GM21447 (cell line): ENCODE measurements at regions not wholly inside any gene's neighbourhood (a gene's known extent, or its start where the extent isn't known, plus 50 kb on each side); places are given as distances from the start of the nearest gene placed in this dataset.
"Not testable (repeated sequence)": the region's sequence is repeated elsewhere in the genome, so short reads cannot be mapped to it uniquely, and the experiment has no call there.

Source experiments
- ATAC-seq: cut with Tn5 transposase; IDR thresholded peaks from one replicate; pipeline ENCODE4 v1.9.1; 2021; ENCODE audit not compliant: unreplicated experiment

DNA sequence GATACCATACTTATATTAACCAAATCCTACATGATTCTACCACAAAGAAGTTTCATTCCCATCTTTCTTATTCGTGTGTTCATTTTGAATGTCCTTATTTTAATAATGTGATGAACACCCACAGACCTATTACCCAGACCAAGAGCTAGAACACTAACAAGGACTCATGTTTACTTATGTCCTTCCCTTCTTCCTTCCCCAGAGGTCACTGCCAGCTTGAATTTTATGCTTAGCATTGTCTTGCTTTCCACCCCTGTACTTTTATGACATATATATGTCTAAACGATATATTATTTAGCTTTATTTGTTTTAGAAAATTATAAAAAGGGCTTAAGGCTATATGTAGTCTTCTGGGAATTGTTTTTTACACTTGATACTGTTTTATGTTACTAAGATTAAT is 238.6 kb downstream of the LRIG3 start:
- ATAC-seq: no peak

DNA sequence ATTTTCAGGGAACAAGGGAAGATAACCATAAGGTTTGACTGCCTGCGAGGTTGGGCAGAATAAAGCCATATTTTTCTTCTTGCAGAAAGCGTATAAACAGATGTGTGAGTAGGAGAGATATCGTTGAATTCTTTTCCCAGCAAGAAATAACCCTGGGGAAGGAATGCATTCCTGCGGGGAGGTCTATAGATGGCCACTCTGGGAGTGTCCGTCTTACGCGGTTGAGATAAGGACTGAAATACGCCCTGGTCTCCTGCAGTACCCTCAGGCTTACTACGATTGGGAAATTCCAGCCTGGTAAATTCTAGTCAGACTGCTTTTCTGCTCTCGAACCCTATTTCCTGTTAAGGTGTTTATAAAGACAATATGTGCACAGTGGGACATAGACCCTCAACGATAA is 225.0 kb downstream of the LRIG3 start:
- ATAC-seq: no peak

DNA sequence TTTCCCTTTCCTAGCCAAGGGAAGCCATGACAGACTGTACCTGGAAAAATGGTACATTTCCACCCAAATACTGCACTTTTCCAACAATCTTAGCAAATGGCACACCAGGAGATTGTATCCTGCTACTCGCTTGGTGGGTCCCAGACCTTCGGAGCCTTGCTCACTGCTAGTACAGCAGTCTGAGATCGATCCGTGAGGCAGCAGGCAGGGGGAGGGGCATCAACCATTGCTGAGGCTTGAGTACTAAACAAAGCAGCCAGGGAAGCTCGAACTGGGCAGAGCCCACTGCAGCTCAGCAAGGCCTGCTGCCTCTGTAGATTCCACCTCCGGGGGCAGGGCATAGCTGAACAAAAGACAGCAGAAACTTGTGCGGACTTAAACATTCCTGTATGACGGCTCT is 218.8 kb downstream of the LRIG3 start:
- ATAC-seq: no peak

DNA sequence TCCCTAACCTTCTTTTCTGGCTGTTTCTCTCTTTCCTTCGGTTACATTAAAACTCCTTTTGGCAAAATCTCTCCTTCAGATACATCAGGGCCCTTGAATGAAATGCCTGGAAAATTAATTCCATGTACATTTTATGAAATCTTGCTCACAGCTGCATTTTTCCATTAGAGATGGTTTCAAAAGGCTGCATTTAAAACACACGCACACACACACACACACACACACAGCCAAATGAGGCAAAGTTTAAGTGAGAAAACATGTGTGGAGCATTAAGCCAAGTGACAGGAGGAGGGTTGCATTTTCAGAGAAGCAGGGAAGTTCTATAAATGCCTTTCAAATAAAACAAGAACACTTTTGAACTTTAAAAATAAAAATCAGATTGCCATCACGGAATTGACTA is 216.4 kb downstream of the LRIG3 start:
- ATAC-seq: no peak

DNA sequence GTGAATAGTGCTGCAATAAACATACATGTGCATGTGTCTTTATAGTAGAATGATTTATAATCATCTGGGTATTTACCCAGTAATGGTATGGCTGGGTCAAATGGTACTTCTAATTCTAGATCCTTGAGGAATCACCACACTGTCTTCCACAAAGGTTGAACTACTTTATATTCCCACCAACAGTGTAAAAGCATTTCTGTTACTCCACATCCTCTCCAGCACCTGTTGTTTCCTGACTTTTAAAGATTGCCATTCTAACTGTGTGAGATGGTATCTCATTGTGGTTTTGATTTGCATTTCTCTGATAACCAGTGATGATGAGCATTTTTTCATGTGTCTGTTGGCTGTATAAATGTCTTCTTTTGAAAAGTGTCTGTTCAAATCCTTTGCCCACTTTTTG is 215.5 kb downstream of the LRIG3 start:
- not testable (repeated sequence) for ATAC-seq

DNA sequence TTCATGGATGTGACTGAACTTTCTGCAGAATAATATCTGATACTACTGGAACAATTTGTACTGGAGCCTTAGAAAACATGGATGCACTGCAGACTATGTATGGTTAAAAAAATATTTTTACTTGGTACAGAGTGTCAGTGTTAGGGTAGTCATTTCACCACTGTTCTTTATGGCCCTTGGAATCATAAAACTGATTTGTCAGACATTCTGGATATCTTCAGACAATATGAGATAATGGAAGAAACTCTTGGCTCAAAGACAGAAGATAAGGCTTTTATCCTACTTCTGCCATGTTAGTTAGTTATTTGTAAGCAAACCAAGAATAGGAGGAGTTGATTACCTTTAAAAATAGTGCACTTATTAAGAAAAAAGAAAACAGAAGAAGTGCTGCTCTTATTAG is 209.4 kb downstream of the LRIG3 start:
- no peak for ATAC-seq

DNA sequence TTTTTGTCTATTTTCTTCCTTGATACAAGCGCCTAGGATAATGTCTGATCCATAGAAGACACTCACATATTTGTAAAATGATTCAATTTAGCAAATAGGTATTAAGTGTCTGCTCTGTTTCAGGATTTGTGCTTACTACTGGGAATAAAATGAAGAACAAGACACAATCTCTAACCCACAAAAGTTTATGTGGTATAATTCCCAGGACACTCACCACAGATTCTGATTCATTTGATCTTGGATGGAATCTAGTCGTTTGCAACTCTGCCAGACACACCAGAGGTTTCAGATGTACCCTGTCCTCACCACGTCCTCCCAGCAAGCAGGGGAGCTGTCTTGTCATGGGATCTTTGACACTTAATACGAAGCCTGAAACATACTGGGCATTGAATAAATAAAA is 208.3 kb downstream of the LRIG3 start:
- no peak for ATAC-seq

DNA sequence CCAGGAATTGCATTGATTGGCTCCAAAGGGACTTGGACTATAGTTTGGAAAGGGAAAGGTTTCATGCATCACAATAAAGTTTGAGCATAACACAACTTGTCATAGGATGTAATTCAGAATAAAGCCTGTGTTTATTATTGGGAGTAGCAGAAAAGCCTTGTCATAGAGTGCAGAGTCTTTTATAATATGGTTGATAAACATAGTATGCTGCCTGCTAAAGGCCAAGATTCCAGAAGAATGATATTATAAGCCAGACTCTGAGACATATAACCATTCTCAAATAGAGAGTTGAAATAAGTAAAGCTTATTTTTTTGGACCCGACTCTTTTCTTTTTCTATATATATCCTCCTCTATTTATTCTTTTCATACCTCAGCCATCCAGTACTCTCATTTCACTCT is 207.3 kb downstream of the LRIG3 start:
- no peak for ATAC-seq

DNA sequence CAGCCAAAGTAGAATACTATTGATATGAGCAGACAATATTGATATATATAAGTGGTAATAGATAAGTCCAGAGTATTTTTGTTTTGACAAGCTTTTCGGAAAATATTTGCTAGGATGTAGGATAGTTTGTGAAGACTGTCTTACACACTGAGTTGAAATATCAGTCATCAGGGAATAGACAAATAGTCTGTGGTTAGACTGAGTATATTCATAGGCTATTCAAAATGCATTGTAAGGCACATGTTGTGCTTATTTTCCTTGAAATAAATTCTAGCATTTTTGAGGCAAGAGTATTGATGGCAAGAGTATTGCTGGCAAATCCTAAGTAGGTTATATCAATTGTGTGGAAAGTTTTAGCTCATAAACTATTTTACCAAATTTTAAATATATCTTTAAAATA is 201.1 kb downstream of the LRIG3 start:
- no peak for ATAC-seq

DNA sequence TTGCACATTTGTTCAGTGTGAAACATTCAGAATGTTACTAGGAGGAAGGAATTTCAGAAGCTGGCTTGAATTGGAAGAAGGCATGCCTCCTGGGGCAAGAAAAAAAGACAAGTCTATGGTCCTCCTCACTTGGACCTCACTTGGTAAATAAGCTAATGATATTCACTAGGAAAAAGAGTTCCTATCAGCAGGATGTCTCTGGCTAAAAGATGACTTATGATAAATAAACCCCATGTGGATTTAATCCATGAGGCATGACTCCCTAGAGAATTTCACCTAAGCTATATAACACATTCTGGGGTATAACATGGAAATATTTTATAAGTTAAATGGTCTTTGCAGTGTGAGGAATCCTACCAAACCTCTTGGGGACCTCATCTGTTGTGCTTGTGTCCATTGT is 199.9 kb downstream of the LRIG3 start:
- ATAC-seq: no peak

DNA sequence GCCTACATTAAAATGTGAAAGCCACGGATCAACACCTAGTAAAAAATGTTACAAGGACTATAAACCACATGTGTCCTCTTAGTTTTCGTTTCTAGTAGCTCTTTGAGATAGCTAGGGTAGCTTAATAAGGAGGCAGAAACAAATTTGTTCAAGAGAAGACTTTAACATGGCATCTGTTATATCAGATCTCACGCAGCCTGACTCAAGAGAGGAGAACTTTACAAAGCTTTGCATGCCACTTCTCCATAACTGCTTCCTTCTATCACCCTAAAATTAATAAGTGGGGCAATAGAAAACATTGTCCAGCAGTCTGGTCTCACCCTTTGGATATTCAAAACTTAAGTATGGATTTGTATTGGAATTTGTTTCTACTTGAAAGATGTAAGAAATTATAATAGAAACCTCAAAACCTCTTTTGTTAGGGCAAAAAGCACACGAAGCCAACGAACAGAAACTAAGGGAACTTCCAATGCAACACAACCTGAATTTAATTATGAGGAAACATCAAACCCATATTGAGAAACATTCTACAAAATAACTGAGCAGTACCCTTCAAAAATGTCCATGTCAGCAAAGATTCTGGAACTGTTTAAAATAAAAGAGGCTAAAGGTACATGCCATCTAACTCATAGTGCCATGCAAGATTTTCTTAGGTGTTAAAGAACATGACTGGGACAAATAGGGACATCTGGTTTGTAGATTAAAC is 194.8 kb downstream of the LRIG3 start:
- no peak for ATAC-seq

DNA sequence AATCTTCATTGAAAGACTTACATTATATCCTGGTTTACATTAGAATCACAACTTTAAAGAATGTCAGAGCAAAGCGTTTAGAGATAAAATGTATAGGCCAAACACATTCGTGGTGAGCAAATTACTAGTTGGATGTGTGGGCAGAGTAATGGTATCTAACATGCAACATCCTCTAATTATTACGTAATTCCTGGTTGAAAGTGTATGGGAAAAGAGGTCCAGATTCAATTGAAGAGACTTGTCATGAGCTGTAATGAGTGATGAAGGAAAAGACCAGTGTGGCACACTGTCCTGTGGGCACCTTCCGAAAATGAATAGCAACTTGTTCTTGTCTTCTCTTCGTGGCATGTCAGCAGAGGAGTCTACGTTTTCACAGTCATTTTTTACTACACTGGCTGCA is 192.8 kb downstream of the LRIG3 start:
- ATAC-seq: no peak

DNA sequence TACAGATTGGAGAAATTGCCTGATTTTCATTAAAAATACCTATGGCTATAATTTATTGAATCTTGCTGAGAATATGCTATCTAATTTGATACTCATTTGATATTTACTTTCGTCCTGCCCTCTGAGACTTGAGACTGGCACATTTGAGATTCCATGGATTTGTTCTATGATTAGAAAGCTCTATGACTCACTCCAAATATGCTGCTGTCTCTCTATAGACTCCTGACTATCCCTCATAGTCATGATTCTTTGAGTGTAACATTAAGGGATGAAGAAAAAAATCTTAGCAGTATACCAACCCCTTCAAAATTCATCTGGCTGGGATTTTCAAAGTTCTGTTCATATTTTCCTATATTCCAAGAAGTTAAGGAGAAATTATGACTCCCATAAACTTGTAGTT is 191.9 kb downstream of the LRIG3 start:
- ATAC-seq: no peak

DNA sequence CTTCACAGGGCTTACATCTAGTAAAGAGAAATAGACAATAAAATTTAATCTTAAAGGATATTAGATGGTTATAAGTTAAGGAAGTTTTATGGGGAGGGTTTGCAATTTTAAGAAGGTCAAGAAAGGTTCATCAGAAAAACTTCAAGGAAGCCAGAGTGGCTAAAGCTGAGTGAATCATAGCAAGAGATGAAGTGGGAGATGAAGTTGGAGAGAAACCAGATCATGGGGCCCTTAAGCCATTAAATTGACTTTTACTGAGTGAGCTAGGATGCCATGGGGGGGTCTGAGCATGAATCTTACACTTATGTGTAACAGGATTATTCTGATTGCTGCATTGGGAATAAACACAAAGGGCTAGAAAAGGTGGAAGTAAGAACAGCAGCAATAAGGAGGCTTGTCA is 189.2 kb downstream of the LRIG3 start:
- ATAC-seq: no peak

DNA sequence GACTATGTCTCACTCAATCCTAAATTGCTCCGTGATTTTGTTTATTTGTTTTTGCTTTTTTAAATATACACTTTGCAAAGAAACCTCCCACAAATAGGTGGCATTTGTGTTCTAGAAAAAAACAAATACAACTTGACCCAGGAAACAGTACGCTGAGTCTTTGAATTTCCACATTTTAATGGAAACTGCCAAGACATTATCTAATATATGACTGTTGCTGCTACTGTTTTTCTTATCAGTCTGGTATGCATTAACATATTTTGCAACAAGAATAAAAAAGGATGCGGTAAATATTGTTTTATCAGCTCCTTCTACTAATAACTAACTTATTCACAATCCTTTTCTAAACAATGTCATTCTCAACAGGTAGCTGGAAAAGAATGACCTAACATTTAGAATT is 187.4 kb downstream of the LRIG3 start:
- ATAC-seq: no peak

DNA sequence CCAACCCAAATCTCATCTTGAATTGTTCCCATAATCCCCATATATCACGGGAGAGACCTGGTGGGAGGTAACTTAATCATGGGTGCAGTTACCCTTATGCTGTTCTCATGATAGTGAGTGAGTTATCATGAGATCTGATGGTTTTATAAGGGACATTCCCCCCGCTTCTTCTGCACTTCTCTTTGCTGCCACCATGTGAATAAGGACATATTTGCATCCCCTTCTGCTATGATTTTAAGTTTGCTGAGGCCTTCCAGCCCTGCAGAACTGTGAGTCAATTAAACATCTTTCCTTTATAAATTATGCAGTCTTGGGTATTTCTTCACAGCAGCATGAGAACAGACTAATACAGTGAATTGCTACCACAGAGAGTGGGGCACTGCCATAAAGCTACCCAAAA is 179.1 kb downstream of the LRIG3 start:
- ATAC-seq: no peak

DNA sequence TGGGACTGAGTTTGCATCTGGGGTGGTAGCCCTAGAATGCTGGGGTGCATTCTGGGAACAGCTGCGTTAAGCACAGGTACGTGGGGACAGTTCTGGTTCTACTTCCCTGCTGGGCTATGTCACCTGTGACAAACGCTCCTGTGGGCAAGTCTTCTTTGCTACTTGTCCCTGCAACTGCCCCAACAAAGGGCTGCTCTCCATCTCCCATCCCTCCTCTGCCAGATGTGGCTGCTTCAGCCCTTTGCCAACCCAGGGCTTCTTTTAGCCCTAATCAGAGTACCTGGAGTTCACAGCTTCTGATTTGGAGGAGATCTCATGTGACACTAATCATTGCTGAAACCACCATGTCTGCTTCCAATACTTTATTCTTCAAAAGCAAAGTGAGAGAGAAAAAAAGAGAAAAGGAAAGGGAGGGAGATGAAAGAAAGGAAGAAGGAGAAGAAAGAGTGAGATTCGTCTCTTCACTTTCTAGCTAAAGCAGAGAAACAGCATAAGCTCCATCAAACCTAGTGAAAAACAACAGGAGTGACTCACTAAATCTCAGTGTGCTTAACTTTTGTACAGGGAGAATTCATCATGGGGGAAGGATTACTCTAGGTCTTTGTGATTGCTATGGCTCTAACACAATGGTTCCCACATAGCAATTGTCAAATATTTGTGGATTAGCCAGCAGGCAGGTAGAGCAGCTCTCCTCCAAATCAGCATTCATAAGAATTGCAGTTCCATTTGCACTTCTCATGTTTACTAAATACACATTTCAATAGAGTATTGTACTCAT is 174.8 kb downstream of the LRIG3 start:
- ATAC-seq: no peak

DNA sequence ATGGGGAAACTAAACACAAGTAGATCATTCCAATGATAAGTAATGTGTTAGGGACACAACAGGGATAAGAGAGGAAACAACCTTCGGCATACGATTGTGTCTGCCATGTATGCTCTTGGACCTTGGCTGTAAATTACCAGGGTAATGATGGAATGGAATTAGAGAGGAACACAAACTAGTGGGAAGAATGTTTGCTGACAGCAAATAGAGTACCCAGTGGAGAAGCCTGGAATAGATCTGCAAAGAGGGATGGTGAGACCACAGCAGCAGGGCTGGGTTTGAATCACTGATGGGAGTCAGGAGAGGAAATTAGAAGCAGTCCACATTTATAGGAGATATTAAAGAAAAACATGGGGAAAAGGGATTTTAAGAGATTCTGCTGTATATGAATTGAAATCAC is 172.8 kb downstream of the LRIG3 start:
- ATAC-seq: no peak

DNA sequence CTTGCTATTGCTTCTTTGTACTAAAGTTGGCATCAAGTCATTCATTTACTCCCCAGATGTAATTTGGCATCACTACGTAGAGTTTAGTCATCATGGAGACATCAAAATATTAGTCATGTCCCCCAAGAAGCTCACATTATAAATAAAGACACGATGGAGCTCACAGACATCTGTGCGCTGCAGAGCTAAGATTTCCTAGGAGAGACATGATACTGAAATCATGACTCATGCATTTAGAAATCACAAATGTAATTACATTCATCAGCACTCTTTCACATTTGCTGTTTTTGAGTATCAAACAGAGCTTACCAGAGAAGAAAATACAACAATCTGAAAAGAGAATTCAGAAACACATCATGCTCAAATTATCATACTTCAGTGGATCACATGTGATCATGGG is 169.8 kb downstream of the LRIG3 start:
- ATAC-seq: no peak

DNA sequence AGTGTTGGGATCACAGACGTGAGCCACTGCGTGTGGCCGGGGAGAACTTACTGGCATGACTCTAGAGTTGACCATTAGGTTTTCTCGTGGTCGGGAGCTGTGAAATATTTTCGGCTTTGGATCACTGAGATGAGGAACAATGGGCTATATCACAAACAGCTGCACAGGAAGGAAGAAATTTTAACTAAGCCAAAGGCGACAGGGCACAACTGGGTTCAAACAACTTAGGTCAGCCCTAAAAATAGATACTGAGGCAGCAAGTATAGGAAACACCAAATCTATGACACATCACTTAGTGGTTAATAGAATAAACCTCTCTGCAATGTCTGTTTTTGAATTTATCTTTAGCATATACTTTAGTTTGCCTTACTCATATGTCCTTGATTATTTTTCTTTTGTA is 162.9 kb downstream of the LRIG3 start:
- no peak for ATAC-seq

DNA sequence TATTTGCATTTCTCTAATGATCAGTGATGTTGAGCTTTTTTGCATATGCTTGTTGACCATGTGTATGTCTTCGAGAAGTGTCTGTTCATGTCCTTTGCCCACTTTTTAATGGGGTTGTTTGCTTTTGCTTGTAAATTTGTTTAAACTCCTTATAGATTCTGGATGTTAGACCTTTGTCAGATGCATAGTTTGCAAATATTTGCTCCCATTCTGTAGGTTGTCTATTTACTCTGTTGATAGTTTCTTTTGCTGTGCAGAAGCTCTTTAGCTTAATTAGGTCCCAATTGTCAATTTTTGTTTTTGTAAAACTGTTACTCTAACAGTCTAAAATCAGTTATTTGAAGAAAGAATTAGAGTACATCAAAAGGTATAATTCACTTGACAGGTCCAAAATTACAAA is 160.6 kb downstream of the LRIG3 start:
- ATAC-seq: not testable (repeated sequence)

DNA sequence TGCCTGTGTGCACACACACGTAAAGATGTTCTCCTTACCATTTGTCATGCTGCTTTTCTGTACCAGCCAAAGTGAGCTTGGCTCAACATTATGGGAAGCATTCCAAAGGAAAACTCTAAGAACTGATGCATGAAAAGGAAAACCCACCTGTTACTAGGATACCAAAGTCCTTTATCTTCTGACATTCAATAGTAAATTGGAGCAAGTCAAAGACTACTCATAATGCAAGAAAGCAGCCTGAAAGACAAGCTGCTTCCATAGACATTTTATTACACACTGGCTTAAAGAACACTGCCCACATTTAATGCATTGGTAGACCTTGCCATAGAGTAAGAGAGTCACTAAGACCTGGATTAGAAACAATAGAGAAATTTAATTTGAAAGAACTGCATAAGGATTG is 159.0 kb downstream of the LRIG3 start:
- no peak for ATAC-seq
